ENCODE measurements at regions not wholly inside any gene's neighbourhood (a gene's known extent, or its start where the extent isn't known, plus 50 kb on each side); places are given as distances from the start of the nearest gene placed in this dataset.
"Not testable (repeated sequence)": the region's sequence is repeated elsewhere in the genome, so short reads cannot be mapped to it uniquely, and the experiment has no call there.

- DNase-seq = no peak
These were observed 94.3 kb downstream of the OAT start for GRCh38 chr10:124324451-124324850.

GRCh38 chr10:124323806-124324205 is 94.9 kb downstream of the OAT start:
- no peak for DNase-seq

- no peak for DNase-seq
These were observed 95.5 kb downstream of the OAT start for GRCh38 chr10:124323111-124323725.

GRCh38 chr10:124322191-124322980 is 96.3 kb downstream of the OAT start:
- no peak for DNase-seq

- DNase-seq = no peak
These were observed 97.2 kb downstream of the OAT start for GRCh38 chr10:124321433-124322089.

GRCh38 chr10:124320778-124321432 is 97.8 kb downstream of the OAT start:
- DNase-seq = no peak

GRCh38 chr10:124319926-124320391 is 98.8 kb downstream of the OAT start:
- DNase-seq = no peak

GRCh38 chr10:124319520-124319919 is 99.2 kb downstream of the OAT start:
- DNase-seq = not testable (repeated sequence)

- DNase-seq = no peak
These were observed 99.9 kb downstream of the OAT start for GRCh38 chr10:124318811-124319210.

GRCh38 chr10:124318076-124318475 is 100.6 kb downstream of the OAT start:
- no peak for DNase-seq

GRCh38 chr10:124316326-124316725 is 102.4 kb downstream of the OAT start:
- no peak for DNase-seq

- no peak for DNase-seq
These were observed 103.0 kb downstream of the OAT start for GRCh38 chr10:124315591-124316270.

- no peak for DNase-seq
These were observed 105.3 kb downstream of the OAT start for GRCh38 chr10:124313374-124313773.

GRCh38 chr10:124308811-124309210 is 109.9 kb downstream of the OAT start:
- no peak for DNase-seq

- DNase-seq = no peak
These were observed 110.6 kb downstream of the OAT start for GRCh38 chr10:124308056-124308645.

GRCh38 chr10:124307591-124307990 is 111.1 kb downstream of the OAT start:
- DNase-seq = no peak

GRCh38 chr10:124306922-124307371 is 111.8 kb downstream of the OAT start:
- no peak for DNase-seq

GRCh38 chr10:124306520-124306919 is 112.2 kb downstream of the OAT start:
- no peak for DNase-seq

- no peak for DNase-seq
These were observed 112.7 kb downstream of the OAT start for GRCh38 chr10:124305984-124306383.

- no peak for DNase-seq
These were observed 113.6 kb downstream of the OAT start for GRCh38 chr10:124305131-124305530.

GRCh38 chr10:124303662-124304418 is 114.9 kb downstream of the OAT start:
- no peak for DNase-seq
